HepG2 (cell line): ENCODE measurements at regions not wholly inside any gene's neighbourhood (a gene's known extent, or its start where the extent isn't known, plus 50 kb on each side); places are given as distances from the start of the nearest gene placed in this dataset.

ENCODE experiments used
- ATAC-seq: fragments of 200-7000 bp; cut with Tn5 transposase; 3 replicates; pipeline ENCODE4 v1.9.1; 2020; ENCODE audit warnings: mild to moderate bottlenecking, moderate library complexity
- BruUV-seq: library from RNA; stranded (reverse); fragments of 400-500 nt; replicated peaks from 2 replicates; lab custom pipeline; 2021; lab: Mats Ljungman, UMichigan
- CTCF ChIA-PET: fragments of 300-600 bp; formaldehyde crosslinking; extraction: SDS; loops from one replicate; lab custom pipeline; 2021; ENCODE audit warnings: low total read pairs, inconsistent platforms, low intra/inter-chr PET ratio; lab: Yijun Ruan, JAX
- POLR2A ChIA-PET: fragments of 350-600 bp; sonication (Branson Sonifier 250); formaldehyde crosslinking; loops from one replicate; lab custom pipeline; 2020; ENCODE audit warnings: antibody characterized with exemption, inconsistent platforms; lab: Yijun Ruan, JAX
- DNase-seq: peaks from one replicate; pipeline ENCODE4 v3.0.0-alpha.2; 2015; ENCODE audit warnings: low spot score
- FAIRE-seq: peaks from 3 replicates; lab custom pipeline; 2011; peaks lifted over from hg19 to GRCh38; lab: Jason Lieb, UNC
- H2AFZ ChIP-seq: one replicate; pipeline ENCODE4 v1.6.1; 2011; ENCODE audit warnings: low read length, inconsistent platforms
- H3K27ac ChIP-seq: fragments of 300-600 bp; 3 replicates; pipeline ENCODE4 v1.8.0; 2011; ENCODE audit warnings: mixed run types, mild to moderate bottlenecking, mixed read lengths, low read length, inconsistent platforms; ENCODE audit not compliant: insufficient read depth; ENCODE audit errors: extremely low read length
- H3K27me3 ChIP-seq, 2 experiments: fragments of 200-600 bp in 1 of 2; 2 replicates in 1 of 2; 3 replicates in 1 of 2; pipeline versions ENCODE4 v1.6.0 to v1.8.0; 2011; ENCODE audit warnings: low read length in 2 of 2, mild to moderate bottlenecking in 2 of 2, moderate library complexity in 2 of 2, inconsistent platforms in 1 of 2; ENCODE audit not compliant: insufficient read depth in 2 of 2, control insufficient read depth in 1 of 2
- H3K36me3 ChIP-seq, 2 experiments: fragments of 200-600 bp in 1 of 2; replicated peaks in 1 of 2; 2 replicates in 1 of 2; 3 replicates in 1 of 2; pipeline versions ENCODE4 v1.5.1 to v1.8.0; 2011; ENCODE audit warnings: low read length in 2 of 2, inconsistent platforms in 1 of 2; ENCODE audit not compliant: insufficient read depth in 2 of 2, control insufficient read depth in 1 of 2
- H3K4me1 ChIP-seq: 2 replicates; pipeline ENCODE4 v1.5.1; 2012; ENCODE audit warnings: low read length, inconsistent platforms; ENCODE audit not compliant: insufficient read depth
- H3K4me2 ChIP-seq: 2 replicates; pipeline ENCODE4 v1.6.0; 2011; ENCODE audit warnings: low read depth, low read length, inconsistent platforms
- H3K4me3 ChIP-seq, 3 experiments: fragments of 200-600 bp in 1 of 3; sonication (generic), shearing (Covaris generic) in 1 of 3; replicated peaks in 1 of 3; 2 replicates each; pipeline ENCODE4 v1.5.1; 2011 to 2016; ENCODE audit warnings: low read length in 3 of 3, inconsistent platforms in 2 of 3, low read depth in 2 of 3, mild to moderate bottlenecking in 2 of 3, control low read depth in 1 of 3, mixed read lengths in 1 of 3; ENCODE audit not compliant: insufficient read depth in 1 of 3
- H3K79me2 ChIP-seq: one replicate; pipeline ENCODE4 v1.6.1; 2011; ENCODE audit warnings: low read length, inconsistent platforms; ENCODE audit not compliant: insufficient read depth
- H3K9ac ChIP-seq: 2 replicates; pipeline ENCODE4 v1.6.0; 2011; ENCODE audit warnings: mild to moderate bottlenecking, low read depth, low read length, inconsistent platforms; ENCODE audit not compliant: insufficient read depth
- H3K9me3 ChIP-seq: 2 replicates; pipeline ENCODE4 v1.5.1; 2012; ENCODE audit warnings: mild to moderate bottlenecking, low read length
- H4K20me1 ChIP-seq: 2 replicates; pipeline ENCODE4 v1.6.0; 2011; ENCODE audit warnings: inconsistent platforms, mild to moderate bottlenecking, low read length, moderate library complexity; ENCODE audit not compliant: insufficient read depth
- ATF6 ChIP-seq: sonication (generic); formaldehyde crosslinking; conservative IDR thresholded peaks from 2 replicates; pipeline ENCODE4 v1.4.0; 2020; ENCODE audit warnings: missing genetic modification reagents
- NFIB ChIP-seq: sonication (generic); formaldehyde crosslinking; IDR thresholded peaks from 2 replicates; pipeline ENCODE4 v1.9.0; 2021; ENCODE audit warnings: missing genetic modification reagents, mild to moderate bottlenecking, borderline replicate concordance
- NR1H2 ChIP-seq: sonication (generic); formaldehyde crosslinking; IDR thresholded peaks from 2 replicates; pipeline ENCODE4 v1.8.1; 2022; ENCODE audit warnings: low read depth, missing genetic modification reagents, borderline replicate concordance
- RERE ChIP-seq: IDR thresholded peaks from 2 replicates; pipeline ENCODE4 v1.6.1; 2016; ENCODE audit warnings: low read depth, missing genetic modification reagents, missing compliant biosample characterization
- SCMH1 ChIP-seq: sonication (generic); formaldehyde crosslinking; IDR thresholded peaks from 2 replicates; pipeline ENCODE4 v1.9.0; 2021; ENCODE audit warnings: missing genetic modification reagents, mild to moderate bottlenecking, borderline replicate concordance
- SMAD3 ChIP-seq: sonication (generic); formaldehyde crosslinking; IDR thresholded peaks from 2 replicates; pipeline ENCODE4 v1.4.0; 2020; ENCODE audit warnings: missing genetic modification reagents
- ZKSCAN1 ChIP-seq: fragments of 150-350 bp; IDR thresholded peaks from 2 replicates; pipeline ENCODE4 v1.6.1; 2014; ENCODE audit warnings: low read length
- ZNF577 ChIP-seq: sonication (generic); formaldehyde crosslinking; IDR thresholded peaks from 2 replicates; pipeline ENCODE4 v1.4.0; 2020; ENCODE audit warnings: mild to moderate bottlenecking, low read depth, missing genetic modification reagents, borderline replicate concordance
- whole genome bisulfite sequencing: methylation state at CpG from one replicate; pipeline ENCODE4 v1.1.6; 2017; ENCODE audit warnings: low lambda C conversion rate; 5-methylcytosine and 5-hydroxymethylcytosine counted together
- in situ Hi-C: cut with HindIII; loops from 2 replicates; pipeline ENCODE4 v1.10.0; 2017; ENCODE audit warnings: low pct_unique_long_range_greater_than_20kb; ENCODE audit not compliant: extremely low pct_ligation_motif_present
- intact Hi-C: fragments of 100-400 bp; cut with micrococcal nuclease; formaldehyde crosslinking; loops from one replicate; pipeline ENCODE4 v1.10.0; 2022; ENCODE audit not compliant: unreplicated experiment

GRCh38 chr7:118844748-118845147, 620.2 kb downstream of the ANKRD7 start:
- no peak for ATAC-seq
- no TSS peak for BruUV-seq

GRCh38 chr7:118845791-118846190, 621.3 kb downstream of the ANKRD7 start:
- Histone ChIP-seq H3K4me1 (no peaks in the 10 kb centered on the region), H3K36me3 (no peaks in the 10 kb centered on the region), H3K9ac (no peak overlapping the region), H3K9me3 (no peaks in the 10 kb centered on the region), H3K4me3 (no peak overlapping the region), H4K20me1 (no peaks in the 10 kb centered on the region), H3K27me3 (no peaks in the 10 kb centered on the region), H3K4me2 (no peak overlapping the region), H2AFZ (no peak overlapping the region), H3K79me2 (no peaks in the 10 kb centered on the region), H3K27ac (no peak overlapping the region)
- intact Hi-C loops, result no loop called here
- WGBS, result 11% methylated on average over 3 of the region's 3 CpGs
- no TSS peak for BruUV-seq
- ChIA-PET POLR2A (no interaction called here), CTCF (no interaction called here)
- TF ChIP-seq NR1H2 (no peak), SMAD3 (CRISPR knock-in tag) (no peak), ZKSCAN1 (no peak), SCMH1 (no peak), NFIB (CRISPR knock-in tag) (no peak), RERE (CRISPR knock-in tag) (no peak), ZNF577 (CRISPR knock-in tag) (no peak)
- FAIRE-seq, result no peak
- in situ Hi-C loops, result no loop called here
- ATAC-seq, result no peak
- no peak for DNase-seq

More at GRCh38 chr7:118844748-118845147, 620.2 kb downstream of the ANKRD7 start:
- peak; percentile 9 for DNase-seq
- FAIRE-seq, result no peak
- Histone ChIP-seq H3K36me3 (no peaks in the 10 kb centered on the region), H2AFZ (no peak overlapping the region), H3K4me2 (no peak overlapping the region), H3K4me1 (no peaks in the 10 kb centered on the region), H3K79me2 (no peaks in the 10 kb centered on the region), H3K27me3 (no peaks in the 10 kb centered on the region), H4K20me1 (no peaks in the 10 kb centered on the region), H3K4me3 (no peak overlapping the region), H3K9me3 (no peaks in the 10 kb centered on the region), H3K27ac (no peak overlapping the region), H3K9ac (no peak overlapping the region)
- POLR2A ChIA-PET, result no interaction called here
- in situ Hi-C loops (no loop called here), intact Hi-C loops (no loop called here)
- TF ChIP-seq ATF6 (CRISPR knock-in tag), result no peak
- WGBS, result 0% methylated on average over 3 of the region's 3 CpGs
- CTCF ChIA-PET, result no interaction called here
